ENCODE measurements at regions not wholly inside any gene's neighbourhood (a gene's known extent, or its start where the extent isn't known, plus 50 kb on each side); places are given as distances from the start of the nearest gene placed in this dataset.

- TF ChIP-seq POLR2A (IDR thresholded peaks at IDR 0.05; ENCODE audit: low read depth, low read length), result no peak
- no peak for TF ChIP-seq TAF1 (IDR thresholded peaks at IDR 0.05; ENCODE audit: low read depth, low read length)
- TF ChIP-seq POLR2AphosphoS5 (IDR thresholded peaks at IDR 0.05; ENCODE audit: low read depth, low read length), result no peak
- TF ChIP-seq PAX5 (IDR thresholded peaks at IDR 0.05; ENCODE audit: insufficient read depth, low read length, severe bottlenecking), result no peak
- no peak for TF ChIP-seq POU2F2 (IDR thresholded peaks at IDR 0.05; ENCODE audit: low read depth, low read length)
Observed at GRCh38 chr14:61183196-61183885, 97.8 kb downstream of the TMEM30B start.

Data from GM12891 (cell line).